ENCODE measurements at regions not wholly inside any gene's neighbourhood (a gene's known extent, or its start where the extent isn't known, plus 50 kb on each side); places are given as distances from the start of the nearest gene placed in this dataset.

DNA sequence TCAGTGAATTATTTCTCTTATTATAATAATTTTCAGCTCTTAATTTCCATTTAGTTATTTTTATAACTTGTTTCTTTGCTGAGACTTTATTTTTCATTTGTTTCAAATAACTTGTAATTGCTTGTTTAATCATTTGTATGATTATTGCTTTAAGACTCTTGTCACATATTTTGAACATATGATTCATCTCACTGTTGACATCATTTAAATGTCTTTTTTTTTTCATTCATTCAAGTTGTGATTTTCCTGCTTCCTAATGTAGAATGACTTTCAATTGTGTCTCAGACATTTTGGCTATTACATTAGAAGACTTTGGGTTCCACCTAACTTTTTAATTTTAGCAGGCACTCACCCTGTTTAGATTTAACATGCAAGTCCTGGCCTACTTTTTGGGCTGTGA, 234.8 kb upstream of the DIPK2B start:
- no peak for ATAC-seq
- no TSS peak for BruUV-seq (replicated peaks)
- in situ Hi-C loops (cut with HindIII; ENCODE audit: extremely low pct_ligation_motif_present, low pct_unique_long_range_greater_than_20kb): no loop called here
- FAIRE-seq: no peak
- Histone ChIP-seq H3K27ac (ENCODE audit: extremely low read length, insufficient read depth, low read length) (no peak overlapping the region), H3K4me1 (ENCODE audit: insufficient read depth, low read length) (no peaks in the 10 kb centered on the region), H3K4me3 (replicated peaks in 1 of 3; ENCODE audit: insufficient read depth in 1 of 3, low read depth in 2 of 3, low read length in 3 of 3) (no peak overlapping the region), H3K79me2 (ENCODE audit: insufficient read depth, low read length) (no peaks in the 10 kb centered on the region), H3K9me3 (ENCODE audit: low read length) (no peaks in the 10 kb centered on the region), H2AFZ (ENCODE audit: low read length) (no peak overlapping the region), H4K20me1 (ENCODE audit: insufficient read depth, low read length) (no peaks in the 10 kb centered on the region), H3K4me2 (ENCODE audit: low read depth, low read length) (no peak overlapping the region), H3K27me3 (ENCODE audit: control insufficient read depth in 1 of 2, insufficient read depth in 2 of 2, low read length in 2 of 2) (no peaks in the 10 kb centered on the region), H3K9ac (ENCODE audit: insufficient read depth, low read depth, low read length) (no peak overlapping the region), H3K36me3 (replicated peaks in 1 of 2; ENCODE audit: control insufficient read depth in 1 of 2, insufficient read depth in 2 of 2, low read length in 2 of 2) (no peaks in the 10 kb centered on the region)
- no peak for DNase-seq (ENCODE audit: low spot score)
- intact Hi-C loops (cut with micrococcal nuclease; ENCODE audit: unreplicated experiment): no loop called here
- POLR2A ChIA-PET: no interaction called here
- no peak for TF ChIP-seq ZNF703 (CRISPR knock-in tag; IDR thresholded peaks at IDR 0.05; ENCODE audit: borderline replicate concordance)
- CTCF ChIA-PET (ENCODE audit: low intra/inter-chr PET ratio, low total read pairs): no interaction called here

DNA sequence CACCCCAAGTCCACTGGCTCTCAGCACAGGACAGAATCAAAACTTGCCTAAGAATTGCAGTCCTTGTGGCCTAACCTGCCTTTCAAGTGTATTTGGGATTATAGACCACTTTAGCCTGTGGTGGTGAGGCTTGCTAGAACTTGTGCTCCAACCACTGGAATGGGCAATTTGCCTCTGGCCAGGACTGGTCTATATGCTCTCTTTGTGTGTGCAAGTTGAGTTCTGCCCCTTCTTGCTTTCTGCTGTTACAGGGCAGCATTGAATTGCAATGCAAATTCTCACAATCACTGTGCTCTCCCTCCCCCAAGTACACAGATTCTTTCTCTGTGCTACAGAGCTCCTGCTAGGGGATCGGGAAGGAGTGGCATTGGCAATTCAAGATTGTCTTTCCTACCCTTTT, 233.6 kb upstream of the DIPK2B start:
- ATAC-seq (no peak), DNase-seq (ENCODE audit: low spot score) (no peak), FAIRE-seq (no peak)
- ChIA-PET CTCF (ENCODE audit: low intra/inter-chr PET ratio, low total read pairs) (no interaction called here), POLR2A (no interaction called here)
- H3K4me3 ChIP-seq (replicated peaks in 1 of 3; ENCODE audit: insufficient read depth in 1 of 3, low read depth in 2 of 3, low read length in 3 of 3): no peak overlapping the region
- no peak overlapping the region for H2AFZ ChIP-seq (ENCODE audit: low read length)
- H3K9ac ChIP-seq (ENCODE audit: insufficient read depth, low read depth, low read length): no peak overlapping the region
- no peak overlapping the region for H3K4me2 ChIP-seq (ENCODE audit: low read depth, low read length)
- no peak overlapping the region for H3K27ac ChIP-seq (ENCODE audit: extremely low read length, insufficient read depth, low read length)
- no peaks in the 10 kb centered on the region for H3K79me2 ChIP-seq (ENCODE audit: insufficient read depth, low read length)
- no TSS peak for BruUV-seq (replicated peaks)
- H3K27me3 ChIP-seq (ENCODE audit: control insufficient read depth in 1 of 2, insufficient read depth in 2 of 2, low read length in 2 of 2): no peaks in the 10 kb centered on the region
- no peaks in the 10 kb centered on the region for H3K9me3 ChIP-seq (ENCODE audit: low read length)
- H3K36me3 ChIP-seq (replicated peaks in 1 of 2; ENCODE audit: control insufficient read depth in 1 of 2, insufficient read depth in 2 of 2, low read length in 2 of 2): no peaks in the 10 kb centered on the region
- WGBS (ENCODE audit: low lambda C conversion rate): 0% methylated on average over 1 of the region's 1 CpG
- H4K20me1 ChIP-seq (ENCODE audit: insufficient read depth, low read length): no peaks in the 10 kb centered on the region
- in situ Hi-C loops (cut with HindIII; ENCODE audit: extremely low pct_ligation_motif_present, low pct_unique_long_range_greater_than_20kb) (no loop called here), intact Hi-C loops (cut with micrococcal nuclease; ENCODE audit: unreplicated experiment) (no loop called here)
- no peaks in the 10 kb centered on the region for H3K4me1 ChIP-seq (ENCODE audit: insufficient read depth, low read length)
- no peak for TF ChIP-seq ZNF619 (CRISPR knock-in tag; IDR thresholded peaks at IDR 0.05)
- no peak for TF ChIP-seq ZMAT3 (CRISPR knock-in tag; conservative IDR thresholded peaks at IDR 0.05)
- TF ChIP-seq, protein P1, sequence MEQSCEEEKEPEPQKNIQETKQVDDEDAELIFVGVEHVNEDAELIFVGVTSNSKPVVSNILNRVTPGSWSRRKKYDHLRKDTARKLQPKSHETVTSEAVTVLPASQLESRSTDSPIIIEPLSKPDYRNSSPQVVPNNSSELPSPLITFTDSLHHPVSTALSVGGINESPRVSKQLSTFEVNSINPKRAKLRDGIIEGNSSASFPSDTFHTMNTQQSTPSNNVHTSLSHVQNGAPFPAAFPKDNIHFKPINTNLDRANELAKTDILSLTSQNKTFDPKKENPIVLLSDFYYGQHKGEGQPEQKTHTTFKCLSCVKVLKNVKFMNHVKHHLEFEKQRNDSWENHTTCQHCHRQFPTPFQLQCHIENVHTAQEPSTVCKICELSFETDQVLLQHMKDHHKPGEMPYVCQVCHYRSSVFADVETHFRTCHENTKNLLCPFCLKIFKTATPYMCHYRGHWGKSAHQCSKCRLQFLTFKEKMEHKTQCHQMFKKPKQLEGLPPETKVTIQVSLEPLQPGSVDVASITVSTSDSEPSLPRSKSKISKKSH (CRISPR knock-in tag; IDR thresholded peaks at IDR 0.05; ENCODE audit: borderline replicate concordance): no peak
- TF ChIP-seq SSRP1 (CRISPR knock-in tag; IDR thresholded peaks at IDR 0.05): no peak
- TF ChIP-seq FOXJ3 (CRISPR knock-in tag; IDR thresholded peaks at IDR 0.05; ENCODE audit: borderline replicate concordance): no peak
- TF ChIP-seq, protein P2, sequence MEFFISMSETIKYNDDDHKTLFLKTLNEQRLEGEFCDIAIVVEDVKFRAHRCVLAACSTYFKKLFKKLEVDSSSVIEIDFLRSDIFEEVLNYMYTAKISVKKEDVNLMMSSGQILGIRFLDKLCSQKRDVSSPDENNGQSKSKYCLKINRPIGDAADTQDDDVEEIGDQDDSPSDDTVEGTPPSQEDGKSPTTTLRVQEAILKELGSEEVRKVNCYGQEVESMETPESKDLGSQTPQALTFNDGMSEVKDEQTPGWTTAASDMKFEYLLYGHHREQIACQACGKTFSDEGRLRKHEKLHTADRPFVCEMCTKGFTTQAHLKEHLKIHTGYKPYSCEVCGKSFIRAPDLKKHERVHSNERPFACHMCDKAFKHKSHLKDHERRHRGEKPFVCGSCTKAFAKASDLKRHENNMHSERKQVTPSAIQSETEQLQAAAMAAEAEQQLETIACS (CRISPR knock-in tag; IDR thresholded peaks at IDR 0.05): no peak
- TF ChIP-seq CAMTA2 (CRISPR knock-in tag; IDR thresholded peaks at IDR 0.05; ENCODE audit: borderline replicate concordance): no peak
- TF ChIP-seq SATB2 (CRISPR knock-in tag; IDR thresholded peaks at IDR 0.05): no peak
- no peak for TF ChIP-seq HNRNPK (IDR thresholded peaks at IDR 0.05; ENCODE audit: low read depth, low read length, poor library complexity, severe bottlenecking)
- TF ChIP-seq ZNF17 (CRISPR knock-in tag; IDR thresholded peaks at IDR 0.05): no peak
- no peak for TF ChIP-seq DMAP1 (CRISPR knock-in tag; IDR thresholded peaks at IDR 0.05)
- no peak for TF ChIP-seq ZFP62 (CRISPR knock-in tag; IDR thresholded peaks at IDR 0.05)
- TF ChIP-seq, protein P3, sequence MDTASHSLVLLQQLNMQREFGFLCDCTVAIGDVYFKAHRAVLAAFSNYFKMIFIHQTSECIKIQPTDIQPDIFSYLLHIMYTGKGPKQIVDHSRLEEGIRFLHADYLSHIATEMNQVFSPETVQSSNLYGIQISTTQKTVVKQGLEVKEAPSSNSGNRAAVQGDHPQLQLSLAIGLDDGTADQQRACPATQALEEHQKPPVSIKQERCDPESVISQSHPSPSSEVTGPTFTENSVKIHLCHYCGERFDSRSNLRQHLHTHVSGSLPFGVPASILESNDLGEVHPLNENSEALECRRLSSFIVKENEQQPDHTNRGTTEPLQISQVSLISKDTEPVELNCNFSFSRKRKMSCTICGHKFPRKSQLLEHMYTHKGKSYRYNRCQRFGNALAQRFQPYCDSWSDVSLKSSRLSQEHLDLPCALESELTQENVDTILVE (CRISPR knock-in tag; IDR thresholded peaks at IDR 0.05): no peak
- no peak for TF ChIP-seq PRMT3 (CRISPR knock-in tag; IDR thresholded peaks at IDR 0.05; ENCODE audit: borderline replicate concordance, low read depth)
